Medulla oblongata (tissue), 1 donor: ENCODE measurements at regions not wholly inside any gene's neighbourhood (a gene's known extent, or its start where the extent isn't known, plus 50 kb on each side); places are given as distances from the start of the nearest gene placed in this dataset.

Source experiments
- DNase-seq: peaks from one replicate; pipeline ENCODE4 v3.0.0-alpha.2; 2015; ENCODE audit errors: extremely low spot score

DNA sequence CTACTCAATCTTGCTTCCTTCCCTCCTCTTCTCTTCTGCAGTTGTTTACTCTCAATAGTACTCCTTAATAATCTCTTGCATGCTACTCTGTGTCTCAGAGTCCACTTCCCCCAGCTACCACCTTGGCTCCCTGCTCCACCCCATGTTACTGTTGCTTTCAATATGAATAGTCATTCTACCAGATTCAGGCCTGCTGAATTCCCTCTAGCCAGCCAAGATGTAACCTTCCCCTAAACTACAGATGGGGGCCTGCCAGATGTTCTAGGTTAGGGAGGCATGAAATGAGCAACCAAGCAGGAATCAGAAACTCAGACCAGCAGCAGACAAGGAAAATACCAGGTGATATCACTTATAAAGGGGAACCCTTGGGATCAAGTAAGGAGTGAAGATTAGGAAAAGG lies 392.1 kb upstream of the DDHD1 start:
- no peak for DNase-seq

DNA sequence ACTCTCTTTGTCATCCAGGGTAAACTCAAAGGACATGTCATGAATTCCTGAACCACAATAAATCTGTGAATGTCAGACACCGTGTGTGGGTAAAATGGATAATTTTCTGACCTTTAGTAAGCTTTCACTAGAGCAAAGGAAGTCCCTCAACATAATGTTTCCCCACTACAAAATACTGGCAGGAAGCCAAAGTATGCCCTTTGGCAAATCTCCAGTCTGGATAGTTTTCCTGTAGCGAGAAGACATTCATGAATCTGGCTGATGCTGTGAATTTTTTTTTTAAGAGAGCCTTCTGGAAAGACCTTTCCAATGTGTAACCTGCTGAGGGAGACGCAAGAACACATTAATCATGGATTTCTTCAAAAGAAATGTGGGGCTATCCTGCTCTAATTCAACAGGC lies 389.6 kb upstream of the DDHD1 start:
- peak; percentile 27 for DNase-seq

DNA sequence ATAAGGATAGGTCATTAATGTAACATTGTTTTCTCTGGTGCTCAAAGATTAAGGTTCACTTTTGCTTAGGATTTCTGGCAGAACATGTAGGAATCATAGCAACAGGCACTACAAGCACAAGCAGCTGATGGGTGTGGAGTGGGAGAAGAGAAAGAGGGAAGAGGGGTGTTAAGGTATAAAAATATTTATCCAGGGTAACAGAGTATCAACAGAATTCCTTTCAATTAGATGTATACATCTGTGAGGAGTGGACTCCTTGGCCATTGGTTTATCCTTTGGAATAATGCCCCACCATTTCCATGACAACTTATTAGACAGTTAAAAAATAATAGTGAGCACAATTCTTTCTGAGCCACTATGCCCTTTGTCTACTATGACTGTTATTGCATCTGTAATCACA lies 388.3 kb upstream of the DDHD1 start:
- DNase-seq: no peak

- DNase-seq: peak; percentile 91
These were observed 386.5 kb upstream of the DDHD1 start for GRCh38 chr14:53539489-53540126.

DNA sequence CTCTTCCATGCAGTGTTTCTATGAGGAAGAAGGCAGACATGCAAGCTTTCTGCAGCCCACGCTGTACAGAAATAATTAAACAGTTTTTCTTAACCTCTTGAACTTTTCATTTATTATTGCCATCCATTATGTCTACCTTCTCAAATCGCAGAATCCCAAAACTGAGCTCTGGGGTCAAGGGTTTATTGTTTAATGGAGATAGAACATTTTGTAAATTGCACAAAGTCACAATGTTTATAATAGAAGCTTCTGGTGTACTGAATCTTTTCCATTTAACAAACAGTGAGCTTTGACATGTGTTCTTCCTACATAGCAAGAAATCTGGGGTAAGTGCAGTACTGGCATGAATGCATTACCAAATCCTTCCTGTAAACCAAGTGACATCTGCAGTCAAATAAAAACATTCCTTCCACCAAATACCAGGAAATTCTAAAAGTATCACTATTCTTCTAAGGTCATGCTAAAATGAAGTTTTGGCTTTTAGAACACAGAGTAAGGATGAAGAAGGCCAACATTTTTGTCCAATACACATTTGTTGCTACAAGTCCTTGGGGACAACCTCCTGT lies 385.3 kb upstream of the DDHD1 start:
- DNase-seq: no peak

DNA sequence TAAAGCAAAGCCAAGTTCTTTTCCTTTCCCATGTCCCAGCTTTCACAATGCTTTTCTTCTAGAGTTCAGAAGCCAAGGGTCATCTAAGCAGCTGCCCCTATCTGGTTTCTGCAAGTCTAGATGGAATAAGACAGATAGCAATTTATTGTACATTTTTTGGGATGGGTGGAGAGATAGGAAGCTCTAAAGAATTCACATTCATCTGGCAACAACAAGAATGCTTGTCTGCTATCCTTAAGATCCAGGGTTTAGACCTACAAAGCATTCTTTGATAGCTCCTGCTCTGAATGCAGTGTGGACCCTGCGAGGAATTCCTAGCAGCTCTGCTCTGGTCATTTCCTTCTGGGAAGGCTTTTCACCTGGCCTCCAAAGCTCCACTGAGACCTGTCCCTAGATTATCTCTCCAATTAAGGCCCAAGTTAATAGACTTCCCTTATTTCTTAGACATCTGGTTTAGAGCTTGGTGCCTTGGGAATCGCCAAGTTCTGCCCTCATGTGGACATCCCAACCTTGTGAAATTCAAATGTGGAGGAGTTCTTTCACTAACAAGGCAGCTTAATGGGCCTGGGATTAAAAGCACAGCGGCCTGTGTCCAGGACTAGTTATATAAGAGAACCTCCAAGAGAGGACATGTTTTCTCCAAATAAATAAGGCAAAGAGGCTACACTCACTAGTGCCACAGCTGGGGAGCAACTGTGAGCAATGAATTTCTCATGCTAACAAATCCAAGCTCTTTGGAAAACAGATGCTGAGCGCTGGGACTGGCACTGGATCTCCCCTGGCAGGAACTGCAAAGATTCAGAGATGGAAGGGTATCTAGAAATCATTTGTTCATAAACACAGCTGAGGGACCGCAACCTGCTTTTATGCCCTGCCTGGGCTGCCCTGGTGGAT lies 384.5 kb upstream of the DDHD1 start:
- DNase-seq: no peak

GRCh38 chr14:53536446-53536845 lies 383.3 kb upstream of the DDHD1 start:
- DNase-seq: no peak

DNA sequence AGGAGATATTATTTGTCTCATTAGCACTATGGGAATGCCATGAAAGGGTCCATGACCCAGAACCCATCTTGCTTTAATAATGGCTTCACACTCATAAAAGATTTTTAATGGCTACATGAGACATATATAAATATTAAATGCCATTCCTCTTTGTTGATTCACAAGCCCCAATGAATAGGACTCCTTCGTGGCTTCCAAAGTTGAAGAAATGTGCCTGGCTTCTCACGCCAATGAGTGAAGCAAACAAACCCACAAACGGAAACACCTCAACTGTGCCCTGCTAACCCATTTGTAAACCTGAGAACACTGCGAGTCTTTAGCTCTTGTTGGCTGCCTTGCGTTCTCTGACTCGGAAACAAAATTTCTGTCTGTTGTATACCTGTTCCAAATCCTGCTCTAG lies 381.7 kb upstream of the DDHD1 start:
- DNase-seq: no peak

DNA sequence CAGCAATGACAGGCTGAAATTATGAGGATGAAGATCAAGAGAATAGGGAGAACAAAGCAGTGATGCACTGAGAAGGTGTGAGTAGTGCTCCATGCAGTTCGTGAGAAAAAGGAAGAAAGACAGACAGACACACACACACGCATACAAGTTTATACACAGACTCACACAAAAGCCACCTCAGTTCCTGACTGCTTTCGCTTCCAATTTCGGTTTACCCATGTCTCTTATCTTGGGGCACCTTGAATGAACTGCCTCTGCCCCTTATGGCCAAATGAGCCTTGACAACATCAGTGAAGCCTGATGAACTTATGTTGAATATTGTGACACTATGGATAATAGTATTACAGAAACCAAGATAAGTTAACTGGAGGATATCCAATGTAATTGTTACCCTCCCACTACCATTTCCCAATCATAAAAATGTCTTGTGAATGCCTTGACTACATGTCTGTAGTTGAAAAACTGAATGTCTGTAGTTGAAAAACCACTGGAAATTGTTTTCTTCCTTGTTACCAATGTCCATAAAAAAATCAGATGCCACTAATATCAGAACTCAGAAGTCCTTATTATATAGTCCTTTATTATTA lies 380.4 kb upstream of the DDHD1 start:
- no peak for DNase-seq

- no peak for DNase-seq
These were observed 379.7 kb upstream of the DDHD1 start for GRCh38 chr14:53532853-53533252.

DNA sequence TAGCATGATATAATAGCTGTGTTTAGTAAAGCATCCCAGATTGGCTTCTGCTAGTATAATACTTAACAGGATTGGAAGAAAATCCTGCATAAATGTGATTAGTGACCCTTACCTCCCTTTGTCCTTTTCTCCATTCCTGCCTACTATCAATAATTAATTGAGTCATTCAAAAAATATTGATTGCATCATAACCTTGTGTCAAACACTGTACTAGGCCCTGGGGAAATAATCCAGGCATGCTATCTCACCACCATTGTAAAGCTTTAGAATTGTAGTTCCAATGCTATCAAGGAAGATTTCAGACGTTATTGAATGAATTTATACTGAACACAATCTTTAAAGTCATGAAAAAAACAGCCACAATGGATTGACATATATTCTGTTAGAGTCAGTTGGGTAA lies 378.6 kb upstream of the DDHD1 start:
- DNase-seq: no peak

DNA sequence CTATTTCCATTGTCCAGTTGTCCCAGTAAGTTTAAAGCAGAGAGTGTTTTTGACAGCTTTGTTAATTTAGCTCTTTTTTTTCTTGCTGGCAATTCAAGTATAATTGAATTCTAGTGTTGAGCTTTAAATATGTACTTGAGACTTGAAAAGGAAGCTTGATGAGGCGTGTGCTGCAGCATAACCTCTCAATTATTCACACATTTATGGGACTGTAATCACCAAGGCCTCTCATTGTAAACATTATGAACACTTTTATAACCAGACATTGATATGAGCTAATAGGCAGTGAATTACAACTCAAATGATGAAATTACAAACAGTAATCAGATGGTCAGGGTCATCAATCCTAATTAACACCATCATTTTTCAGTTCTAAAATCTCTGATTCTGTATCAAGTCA lies 378.0 kb upstream of the DDHD1 start:
- no peak for DNase-seq

DNA sequence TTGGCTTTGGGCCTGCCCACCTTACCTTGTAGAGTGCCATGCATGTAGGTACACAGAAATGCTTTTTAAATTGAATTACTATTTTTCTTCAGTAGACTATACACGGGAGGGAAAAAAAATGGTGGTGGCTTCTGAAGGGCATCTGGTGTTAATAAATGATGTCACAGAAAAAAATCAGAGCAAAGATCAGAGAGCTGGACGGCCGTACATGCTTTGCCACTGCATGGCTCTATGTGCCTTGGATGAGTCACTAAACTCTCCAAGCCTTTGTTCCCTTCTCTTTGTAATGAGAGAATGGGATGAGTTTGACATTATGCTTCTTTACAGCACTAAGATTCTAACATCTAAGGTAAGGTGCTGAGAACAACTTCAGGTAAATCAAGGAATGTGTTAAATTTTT lies 376.4 kb upstream of the DDHD1 start:
- no peak for DNase-seq

DNA sequence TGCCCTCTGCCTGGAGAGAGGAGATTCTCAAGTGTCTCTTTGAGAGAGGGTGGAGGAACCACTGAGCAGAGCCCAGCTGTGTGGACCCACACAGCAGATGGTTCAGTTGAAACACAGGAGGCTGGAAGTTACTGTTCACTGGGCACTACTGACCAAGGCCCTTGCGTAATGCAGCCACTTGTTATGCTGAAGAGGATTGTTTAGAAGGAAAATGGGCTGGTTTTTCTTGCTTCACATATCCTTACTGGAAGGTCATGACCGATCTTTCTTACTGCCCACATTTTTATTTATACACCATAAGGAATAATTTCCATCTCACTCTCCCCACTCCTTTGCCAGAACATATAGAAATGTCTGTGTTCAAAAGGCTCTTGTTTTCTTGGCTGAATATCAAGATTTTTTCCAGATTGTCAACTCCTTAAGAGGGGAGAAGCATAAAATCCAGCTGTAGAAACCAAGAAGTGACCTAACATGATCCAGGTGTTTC lies 375.1 kb upstream of the DDHD1 start:
- DNase-seq: no peak

- no peak for DNase-seq
These were observed 373.1 kb upstream of the DDHD1 start for GRCh38 chr14:53526200-53526599.

- DNase-seq: no peak
These were observed 372.5 kb upstream of the DDHD1 start for GRCh38 chr14:53525608-53526007.

DNA sequence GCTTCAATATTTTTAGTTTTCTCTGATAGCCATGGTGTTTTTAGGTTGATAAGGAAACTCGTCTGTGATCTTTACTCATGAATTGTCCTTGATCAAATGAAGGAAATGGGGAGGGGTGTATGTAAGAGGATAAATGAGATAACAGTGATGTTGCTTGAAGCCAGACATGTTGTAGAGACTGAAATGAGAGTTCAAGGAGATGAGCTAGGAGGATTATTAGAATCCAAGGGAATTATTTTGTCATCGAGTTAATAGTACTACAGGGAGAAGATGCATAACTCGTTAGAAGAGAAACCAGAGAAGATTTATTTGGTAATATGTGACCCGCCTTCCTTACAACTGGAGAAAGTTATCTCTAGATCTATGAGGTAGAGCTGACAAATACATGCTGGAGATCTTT lies 371.3 kb upstream of the DDHD1 start:
- no peak for DNase-seq

DNA sequence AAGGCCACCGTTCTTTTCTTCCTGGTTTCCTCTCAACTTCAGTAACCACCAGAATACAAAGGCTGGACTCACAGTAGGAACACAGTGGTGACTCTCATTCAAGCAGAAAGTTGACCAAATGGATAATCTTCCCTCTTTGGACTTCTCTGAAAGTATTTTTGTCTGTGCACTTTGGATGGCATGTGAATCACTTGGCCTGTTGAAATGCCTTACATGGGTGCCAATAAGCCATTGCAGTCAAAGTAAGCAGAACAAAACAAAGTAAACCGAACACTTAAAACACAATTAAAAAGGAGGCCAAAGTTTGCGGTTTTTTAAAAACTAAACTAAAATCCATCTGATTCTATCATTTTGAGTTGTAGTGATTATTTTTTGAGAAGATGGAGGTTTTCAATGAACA lies 370.1 kb upstream of the DDHD1 start:
- peak; percentile 46 for DNase-seq

DNA sequence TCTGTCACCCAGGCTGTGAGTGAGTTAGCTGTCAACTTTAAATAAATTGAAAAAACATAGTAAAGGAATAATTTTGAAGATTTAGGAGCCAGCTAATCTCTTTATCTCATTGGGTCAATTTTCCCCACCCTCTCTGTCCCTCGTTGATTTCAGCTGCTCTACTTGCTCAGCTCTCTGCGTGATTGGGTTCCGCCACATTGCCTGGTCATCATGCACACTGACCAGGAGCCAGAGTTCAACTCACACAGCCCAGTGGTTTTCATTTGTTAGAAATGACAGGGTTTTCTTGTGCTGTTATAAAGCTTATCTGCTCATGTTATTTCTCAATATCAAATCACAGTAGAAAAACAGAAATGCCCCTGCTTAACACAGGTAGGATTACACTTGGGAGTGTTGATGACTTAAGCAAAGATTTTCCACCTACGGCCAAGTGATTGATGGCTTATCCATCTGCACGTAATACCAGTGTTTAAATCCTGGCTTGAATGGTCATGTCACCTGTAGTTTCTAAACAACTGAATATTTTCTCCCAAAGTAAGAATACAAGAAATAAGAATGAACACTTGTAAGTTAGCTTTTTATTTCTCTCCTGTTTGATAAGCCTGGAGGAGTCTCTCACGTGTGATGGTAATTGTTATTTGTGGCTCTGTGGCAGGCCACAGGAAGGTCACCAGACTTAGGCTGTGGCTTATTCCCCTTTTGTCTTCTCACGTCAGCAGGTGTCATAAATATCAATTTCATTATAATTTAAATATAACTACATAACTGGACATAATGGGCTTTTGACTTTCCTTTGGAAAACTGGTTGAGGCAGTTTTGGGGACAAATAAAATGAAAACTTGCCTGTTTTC lies 367.2 kb upstream of the DDHD1 start:
- no peak for DNase-seq

DNA sequence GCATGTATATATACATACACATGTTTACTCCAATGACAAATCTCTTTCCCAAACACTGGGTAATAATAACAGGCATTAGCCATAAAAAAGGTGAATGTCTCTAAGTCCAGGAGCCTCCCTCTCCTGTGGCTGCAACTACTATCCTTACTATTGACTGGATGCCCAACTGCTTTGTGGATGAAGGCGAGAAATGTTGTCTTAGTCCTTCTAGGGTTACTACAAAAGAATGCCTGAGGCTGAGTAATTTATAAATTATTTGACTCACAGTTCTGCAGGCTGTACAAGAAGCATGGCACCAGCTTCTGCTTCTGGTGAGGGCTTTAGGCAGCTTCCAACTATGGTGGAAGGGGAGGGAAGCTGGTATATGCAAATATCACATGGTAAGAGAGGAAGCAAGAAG lies 366.0 kb upstream of the DDHD1 start:
- DNase-seq: no peak

GRCh38 chr14:53517270-53517960 lies 364.3 kb upstream of the DDHD1 start:
- no peak for DNase-seq
